ENCODE measurements at regions not wholly inside any gene's neighbourhood (a gene's known extent, or its start where the extent isn't known, plus 50 kb on each side); places are given as distances from the start of the nearest gene placed in this dataset.

- no peak for TF ChIP-seq POLR2A (IDR thresholded peaks at IDR 0.05)
- no peak for TF ChIP-seq POLR2AphosphoS5 (IDR thresholded peaks at IDR 0.05)
Observed at GRCh38 chr5:28961816-28962215, 1923.4 kb upstream of the CDH9 start.
